ENCODE measurements at regions not wholly inside any gene's neighbourhood (a gene's known extent, or its start where the extent isn't known, plus 50 kb on each side); places are given as distances from the start of the nearest gene placed in this dataset.

DNA sequence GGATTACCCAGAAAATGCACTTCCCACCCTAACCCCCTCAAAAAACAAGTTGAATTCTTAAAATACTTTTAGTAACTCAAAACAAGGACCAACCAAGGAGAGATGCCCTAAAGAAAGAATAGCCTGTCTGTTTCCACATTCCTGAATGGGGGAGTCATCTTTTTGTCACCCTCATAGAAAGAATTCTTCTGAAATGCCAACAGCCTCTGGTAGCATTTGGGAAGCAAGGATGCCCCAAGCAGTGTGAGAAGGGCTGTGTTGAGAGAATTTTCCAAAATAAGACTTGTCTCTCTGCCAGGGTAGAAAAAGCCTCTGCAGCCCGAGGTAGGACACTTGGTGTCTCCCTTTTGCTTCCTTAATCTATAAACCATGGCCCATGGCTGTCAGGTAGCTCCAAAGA is 173.1 kb upstream of the VCX3A start:
- no peak for TF ChIP-seq CTCF (conservative IDR thresholded peaks at IDR 0.05; ENCODE audit: low read depth, low read length)
- DNase-seq (ENCODE audit: low read depth): no peak
- no peak overlapping the region for H3K4me3 ChIP-seq (ENCODE audit: low read depth, low read length)

- no peak overlapping the region for H3K4me3 ChIP-seq (ENCODE audit: low read depth, low read length)
- DNase-seq (ENCODE audit: low read depth): no peak
- TF ChIP-seq CTCF (conservative IDR thresholded peaks at IDR 0.05; ENCODE audit: low read depth, low read length): no peak
Observed at GRCh38 chrX:6707497-6707896, 172.6 kb upstream of the VCX3A start.

- DNase-seq (ENCODE audit: low read depth): no peak
- H3K4me3 ChIP-seq (ENCODE audit: low read depth, low read length): no peak overlapping the region
- TF ChIP-seq CTCF (conservative IDR thresholded peaks at IDR 0.05; ENCODE audit: low read depth, low read length): no peak
Observed at GRCh38 chrX:6701085-6701484, 166.2 kb upstream of the VCX3A start.

DNA sequence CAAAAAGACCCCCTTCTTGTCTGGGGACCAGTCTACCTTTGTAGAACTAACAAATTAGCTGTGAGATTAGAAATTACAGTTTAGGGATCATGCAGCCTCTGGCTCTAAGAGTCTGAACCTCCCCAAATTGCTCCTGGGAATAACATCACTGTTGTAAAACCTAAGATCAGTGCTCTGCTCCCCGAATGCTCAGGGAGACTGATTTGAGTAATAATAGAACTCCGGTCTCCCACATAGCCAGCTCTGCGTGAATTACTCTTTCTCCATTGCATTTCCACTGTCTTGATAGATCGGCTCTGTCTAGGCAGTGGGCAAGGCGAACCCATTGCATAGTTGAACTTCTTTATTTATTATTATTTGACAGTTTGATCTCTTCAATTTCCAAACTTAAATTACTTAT is 160.8 kb upstream of the VCX3A start:
- DNase-seq (ENCODE audit: low read depth): no peak
- no peak overlapping the region for H3K4me3 ChIP-seq (ENCODE audit: low read depth, low read length)
- TF ChIP-seq CTCF (conservative IDR thresholded peaks at IDR 0.05; ENCODE audit: low read depth, low read length): no peak

DNA sequence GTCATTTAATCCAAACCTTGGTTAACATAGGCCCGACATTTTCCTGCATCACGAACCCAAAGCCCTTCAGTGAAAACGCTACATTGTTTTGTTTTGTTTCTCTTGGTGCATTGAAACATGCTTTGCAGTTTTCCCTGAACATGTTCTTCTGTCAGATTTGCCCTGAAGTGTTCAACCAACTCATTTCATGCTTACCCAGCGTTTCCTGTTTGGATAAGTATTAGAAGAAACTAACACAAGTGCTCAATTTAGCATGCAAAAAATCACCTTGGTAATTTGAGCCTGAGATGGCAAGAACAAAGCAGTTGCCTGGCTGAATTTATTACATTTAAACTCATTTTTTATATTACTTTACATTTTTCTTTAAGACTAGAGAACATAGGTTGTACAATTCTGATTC is 160.1 kb upstream of the VCX3A start:
- no peak for TF ChIP-seq CTCF (conservative IDR thresholded peaks at IDR 0.05; ENCODE audit: low read depth, low read length)
- no peak overlapping the region for H3K4me3 ChIP-seq (ENCODE audit: low read depth, low read length)
- no peak for DNase-seq (ENCODE audit: low read depth)

GRCh38 chrX:6694221-6694620 is 159.3 kb upstream of the VCX3A start:
- DNase-seq (ENCODE audit: low read depth): no peak
- TF ChIP-seq CTCF (conservative IDR thresholded peaks at IDR 0.05; ENCODE audit: low read depth, low read length): no peak
- H3K4me3 ChIP-seq (ENCODE audit: low read depth, low read length): no peak overlapping the region

- DNase-seq (ENCODE audit: low read depth): no peak
- H3K4me3 ChIP-seq (ENCODE audit: low read depth, low read length): no peak overlapping the region
- TF ChIP-seq CTCF (conservative IDR thresholded peaks at IDR 0.05; ENCODE audit: low read depth, low read length): no peak
Observed at GRCh38 chrX:6693051-6693450, 158.1 kb upstream of the VCX3A start.

All from choroid plexus epithelial cell (primary cell).